B cell (primary cell): ENCODE measurements at regions not wholly inside any gene's neighbourhood (a gene's known extent, or its start where the extent isn't known, plus 50 kb on each side); places are given as distances from the start of the nearest gene placed in this dataset.
"Not testable (repeated sequence)": the region's sequence is repeated elsewhere in the genome, so short reads cannot be mapped to it uniquely, and the experiment has no call there.

ENCODE experiments used
- ATAC-seq: fragments of 200-7000 bp; cut with Tn5 transposase; one replicate; pipeline ENCODE4 v1.10.0; 2021; ENCODE audit warnings: low read depth, mild to moderate bottlenecking, moderate number of reproducible peaks, moderate library complexity
- CTCF ChIA-PET: fragments of 350-600 bp; sonication (Branson Sonifier 250); formaldehyde crosslinking; loops from one replicate; lab custom pipeline; 2021; ENCODE audit warnings: antibody characterized with exemption, inconsistent platforms; lab: Charles Lee
- POLR2A ChIA-PET: fragments of 350-600 bp; sonication (Branson Sonifier 250); formaldehyde crosslinking; loops from one replicate; lab custom pipeline; 2021; ENCODE audit warnings: antibody characterized with exemption; lab: Charles Lee
- DNase-seq: peaks from one replicate; pipeline ENCODE4 v3.0.0; 2013
- H2AFZ ChIP-seq: 2 replicates; pipeline ENCODE4 v1.6.1; 2012; ENCODE audit warnings: mild to moderate bottlenecking, low read depth, low read length; ENCODE audit not compliant: insufficient read depth, poor library complexity, severe bottlenecking
- H3K27ac ChIP-seq, 2 donors: 1 replicate in 1 of 2; 2 replicates in 1 of 2; pipeline ENCODE4 v1.5.1; 2012 to 2013; ENCODE audit warnings: low read length in 2 of 2, mild to moderate bottlenecking in 2 of 2, moderate library complexity in 1 of 2
- H3K27me3 ChIP-seq, 4 experiments: fragments of 200-600 bp in 1 of 4; sonication (generic) in 1 of 4; replicated peaks in 1 of 4; 1 replicate in 2 of 4; 2 replicates in 2 of 4; pipeline versions ENCODE4 v1.6.1 to v1.7.0; 2013 to 2016; ENCODE audit warnings: low read length in 3 of 4, mild to moderate bottlenecking in 2 of 4, mixed read lengths in 1 of 4, moderate library complexity in 1 of 4; ENCODE audit not compliant: insufficient read depth in 4 of 4, control insufficient read depth in 3 of 4; ENCODE audit errors: control extremely low read depth in 1 of 4
- H3K36me3 ChIP-seq, 2 experiments: replicated peaks in 1 of 2; 1 replicate in 1 of 2; 2 replicates in 1 of 2; pipeline versions ENCODE4 v1.6.1 to v1.7.1; 2013; ENCODE audit warnings: low read length in 1 of 2; ENCODE audit not compliant: insufficient read depth in 2 of 2, control insufficient read depth in 1 of 2; ENCODE audit errors: control extremely low read depth in 1 of 2, extremely low read depth in 1 of 2
- H3K4me1 ChIP-seq, 2 donors: fragments of 200-600 bp in 1 of 2; sonication (generic) in 1 of 2; 1 replicate in 1 of 2; 2 replicates in 1 of 2; pipeline versions ENCODE4 v1.5.1 to v1.6.1; 2013 to 2017; ENCODE audit warnings: low read length in 2 of 2; ENCODE audit not compliant: control insufficient read depth in 2 of 2, insufficient read depth in 2 of 2
- H3K4me2 ChIP-seq: replicated peaks from 2 replicates; pipeline ENCODE3; 2012; ENCODE audit warnings: mild to moderate bottlenecking, low read depth, low read length; ENCODE audit not compliant: poor library complexity, severe bottlenecking
- H3K4me3 ChIP-seq, 5 experiments: fragments of 200-600 bp in 1 of 5; sonication (generic) in 1 of 5; 1 replicate in 3 of 5; 2 replicates in 2 of 5; pipeline versions ENCODE4 v1.5.1 to v1.7.0; 2011 to 2016; ENCODE audit warnings: low read length in 4 of 5, mild to moderate bottlenecking in 4 of 5, low read depth in 2 of 5, control low read depth in 1 of 5, moderate library complexity in 1 of 5; ENCODE audit not compliant: insufficient read depth in 1 of 5; ENCODE audit errors: control extremely low read depth in 1 of 5, extremely low read depth in 1 of 5
- H3K79me2 ChIP-seq: fragments of 200-600 bp; sonication (generic); one replicate; pipeline ENCODE4 v1.6.0; 2016; ENCODE audit warnings: low read length; ENCODE audit not compliant: control insufficient read depth, insufficient read depth
- H3K9ac ChIP-seq: fragments of 200-600 bp; sonication (generic); 2 replicates; pipeline ENCODE4 v1.6.1; 2017; ENCODE audit warnings: mild to moderate bottlenecking, low read length, moderate library complexity
- H3K9me3 ChIP-seq, 3 donors: one replicate each; pipeline versions ENCODE4 v1.6.1 to v1.7.1; 2013; ENCODE audit warnings: low read length in 2 of 3; ENCODE audit not compliant: control insufficient read depth in 2 of 3, insufficient read depth in 1 of 3; ENCODE audit errors: control extremely low read depth in 1 of 3
- H4K20me1 ChIP-seq: 2 replicates; pipeline ENCODE4 v1.6.0; 2012; ENCODE audit warnings: mild to moderate bottlenecking, low read length; ENCODE audit not compliant: insufficient read depth, control insufficient read depth, poor library complexity, severe bottlenecking
- H3K27ac Mint-ChIP-seq: one replicate; pipeline ENCODE4 v1.8.0; 2021; ENCODE audit warnings: mixed read lengths
- H3K27me3 Mint-ChIP-seq: one replicate; pipeline ENCODE4 v1.8.0; 2021; ENCODE audit warnings: mixed read lengths
- H3K4me1 Mint-ChIP-seq: one replicate; pipeline ENCODE4 v1.8.0; 2021; ENCODE audit warnings: mixed read lengths
- H3K4me3 Mint-ChIP-seq: one replicate; pipeline ENCODE4 v1.8.0; 2021; ENCODE audit warnings: mixed read lengths
- H3K9me3 Mint-ChIP-seq: one replicate; pipeline ENCODE4 v1.8.0; 2022; ENCODE audit warnings: mixed read lengths; ENCODE audit not compliant: insufficient read depth
- CTCF ChIP-seq: fragments of 200-600 bp; IDR thresholded peaks from one replicate; pipeline ENCODE4 v1.8.0; 2022; ENCODE audit warnings: antibody characterized with exemption, mild to moderate bottlenecking
- EZH2 ChIP-seq: IDR thresholded peaks from 2 replicates; pipeline ENCODE4 v1.6.1; 2012; ENCODE audit warnings: borderline replicate concordance, low read depth, mild to moderate bottlenecking, moderate library complexity, low read length; ENCODE audit not compliant: insufficient read depth, poor library complexity, severe bottlenecking
- WGBS: methylation state at CpG from one replicate; pipeline ENCODE4 v1.1.5; 2013; ENCODE audit warnings: missing lambda C conversion rate; ENCODE audit not compliant: insufficient coverage; 5-methylcytosine and 5-hydroxymethylcytosine counted together
- intact Hi-C: fragments of 100-400 bp; cut with micrococcal nuclease; formaldehyde crosslinking; loops from one replicate; pipeline ENCODE4 v1.10.0; 2022

DNA sequence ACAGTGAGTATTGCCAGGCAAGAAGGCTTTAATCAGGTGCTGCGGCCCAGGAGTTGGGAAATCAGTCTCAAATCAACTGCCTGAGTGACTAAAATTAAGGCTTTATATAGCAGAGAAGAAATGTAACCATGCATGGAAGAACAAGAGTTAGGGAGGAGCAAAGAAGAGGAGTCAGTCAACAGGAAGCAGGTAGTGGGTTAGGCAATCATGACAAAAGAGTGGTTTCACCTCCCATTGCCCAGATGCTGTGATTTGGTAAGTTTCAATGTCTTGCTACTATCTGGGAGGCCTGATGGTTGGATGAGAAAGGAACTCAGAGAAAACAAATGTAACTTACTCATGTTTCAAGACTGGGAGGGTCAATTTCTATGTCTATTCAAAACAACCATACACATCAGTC is 998.3 kb downstream of the GATA3 start:
- ATAC-seq: no peak
- Mint-ChIP-seq H3K27me3 (no peaks in the 10 kb centered on the region), H3K9me3 (no peaks in the 10 kb centered on the region), H3K4me1 (no peaks in the 10 kb centered on the region), H3K4me3 (no peak overlapping the region), H3K27ac (no peak overlapping the region)
- H3K36me3 ChIP-seq: no peaks in the 10 kb centered on the region
- no peak overlapping the region for H3K4me2 ChIP-seq
- no peak overlapping the region for H3K4me3 ChIP-seq
- peaks cover 0 to 8% (median 3%) of the 10 kb centered on the region in 3 donors for H3K9me3 ChIP-seq
- CTCF ChIA-PET: no interaction called here
- no peaks in the 10 kb centered on the region for H4K20me1 ChIP-seq
- no peak overlapping the region for H2AFZ ChIP-seq
- POLR2A ChIA-PET: no interaction called here
- H3K79me2 ChIP-seq: no peaks in the 10 kb centered on the region
- no peak overlapping the region for H3K9ac ChIP-seq
- no peaks in the 10 kb centered on the region for H3K27me3 ChIP-seq
- WGBS: 92% methylated on average over 1 of the region's 1 CpG
- no peak for DNase-seq
- intact Hi-C loops: no loop called here
- no peaks in the 10 kb centered on the region for H3K4me1 ChIP-seq
- no peak overlapping the region for H3K27ac ChIP-seq
- TF ChIP-seq EZH2 (no peak), CTCF (no peak)

GRCh38 chr10:9056521-9056920 is 1002.0 kb downstream of the GATA3 start:
- CTCF ChIA-PET: no interaction called here
- TF ChIP-seq CTCF (no peak), EZH2 (no peak)
- Histone ChIP-seq H3K4me2 (no peak overlapping the region), H3K4me3 (no peak overlapping the region), H3K4me1 (no peaks in the 10 kb centered on the region), H3K79me2 (no peaks in the 10 kb centered on the region), H3K9me3 (peaks cover 0 to 8% (median 0%) of the 10 kb centered on the region in 3 donors), H3K27ac (no peak overlapping the region), H3K27me3 (no peaks in the 10 kb centered on the region), H3K9ac (no peak overlapping the region), H3K36me3 (no peaks in the 10 kb centered on the region), H2AFZ (no peak overlapping the region), H4K20me1 (no peaks in the 10 kb centered on the region)
- ATAC-seq: no peak
- intact Hi-C loops: no loop called here
- no peak overlapping the region for H3K4me3 Mint-ChIP-seq
- no peaks in the 10 kb centered on the region for H3K9me3 Mint-ChIP-seq
- H3K4me1 Mint-ChIP-seq: no peaks in the 10 kb centered on the region
- no peak overlapping the region for H3K27ac Mint-ChIP-seq
- POLR2A ChIA-PET: no interaction called here
- no peaks in the 10 kb centered on the region for H3K27me3 Mint-ChIP-seq
- WGBS: 91% methylated on average over 11 of the region's 11 CpGs
- no peak for DNase-seq

GRCh38 chr10:9057293-9057692 is 1002.8 kb downstream of the GATA3 start:
- H3K27ac Mint-ChIP-seq, H3K9me3 ChIP-seq, H3K79me2 ChIP-seq, H3K4me1 Mint-ChIP-seq, H3K4me3 ChIP-seq, H3K36me3 ChIP-seq, CTCF ChIA-PET, H3K9ac ChIP-seq, ATAC-seq, H3K4me2 ChIP-seq, POLR2A ChIA-PET, intact Hi-C loops, H3K4me1 ChIP-seq, H3K4me3 Mint-ChIP-seq, H3K27me3 ChIP-seq, H4K20me1 ChIP-seq, H3K27ac ChIP-seq, H3K27me3 Mint-ChIP-seq, H2AFZ ChIP-seq, DNase-seq, H3K9me3 Mint-ChIP-seq: not testable (repeated sequence)
- 91% methylated on average over 13 of the region's 17 CpGs for WGBS
